ENCODE measurements at regions not wholly inside any gene's neighbourhood (a gene's known extent, or its start where the extent isn't known, plus 50 kb on each side); places are given as distances from the start of the nearest gene placed in this dataset.
A peak's percentile ranks its signal among the peaks of the same experiment; 100 is the strongest.

GRCh38 chr1:209504571-209504970 lies 78.9 kb upstream of the CAMK1G start:
- no peak for DNase-seq

GRCh38 chr1:209505044-209505443 lies 78.5 kb upstream of the CAMK1G start:
- peak; percentile 82 for DNase-seq

GRCh38 chr1:209506101-209506500 lies 77.4 kb upstream of the CAMK1G start:
- no peak for DNase-seq

GRCh38 chr1:209509039-209509438 lies 74.5 kb upstream of the CAMK1G start:
- DNase-seq, result no peak

- no peak for DNase-seq
These were observed 73.5 kb upstream of the CAMK1G start for GRCh38 chr1:209510063-209510462.

GRCh38 chr1:209511169-209511568 lies 72.3 kb upstream of the CAMK1G start:
- no peak for DNase-seq

GRCh38 chr1:209512821-209513220 lies 70.7 kb upstream of the CAMK1G start:
- no peak for DNase-seq

GRCh38 chr1:209513226-209513625 lies 70.3 kb upstream of the CAMK1G start:
- peak; percentile 58 for DNase-seq

GRCh38 chr1:209516771-209517680 lies 66.5 kb upstream of the CAMK1G start:
- no peak for DNase-seq

GRCh38 chr1:209517681-209518050 lies 65.8 kb upstream of the CAMK1G start:
- DNase-seq, result no peak

GRCh38 chr1:209519786-209520185 lies 63.7 kb upstream of the CAMK1G start:
- DNase-seq, result no peak

- no peak for DNase-seq
These were observed 60.7 kb upstream of the CAMK1G start for GRCh38 chr1:209522826-209523225.

GRCh38 chr1:209526137-209526536 lies 57.4 kb upstream of the CAMK1G start:
- no peak for DNase-seq

- DNase-seq, result peak; percentile 77
These were observed 56.1 kb upstream of the CAMK1G start for GRCh38 chr1:209527372-209527771.

- peak; percentile 55 for DNase-seq
These were observed 55.4 kb upstream of the CAMK1G start for GRCh38 chr1:209527993-209528717.

- no peak for DNase-seq
These were observed 54.3 kb upstream of the CAMK1G start for GRCh38 chr1:209529233-209529632.

- no peak for DNase-seq
These were observed 52.5 kb upstream of the CAMK1G start for GRCh38 chr1:209531006-209531405.

- no peak for DNase-seq
These were observed 52.0 kb upstream of the CAMK1G start for GRCh38 chr1:209531549-209531948.
